Activated naive CD4-positive, alpha-beta T cell (primary cell): ENCODE measurements at regions not wholly inside any gene's neighbourhood (a gene's known extent, or its start where the extent isn't known, plus 50 kb on each side); places are given as distances from the start of the nearest gene placed in this dataset.
"Not testable (repeated sequence)": the region's sequence is repeated elsewhere in the genome, so short reads cannot be mapped to it uniquely, and the experiment has no call there.

ENCODE experiments used
- DNase-seq, 4 experiments: peaks; one replicate each; lab custom pipeline; 2025; lab: John Stamatoyannopoulos, UW

GRCh38 chr5:109989994-109990722 is 300.4 kb downstream of the MAN2A1 start:
- no peak for DNase-seq

- no peak for DNase-seq
Measured at GRCh38 chr5:109990723-109991359, 301.1 kb downstream of the MAN2A1 start.

- DNase-seq = no peak
Measured at GRCh38 chr5:109992264-109992915, 302.7 kb downstream of the MAN2A1 start.

GRCh38 chr5:109994135-109994534 is 304.4 kb downstream of the MAN2A1 start:
- DNase-seq = no peak

GRCh38 chr5:109996246-109996645 is 306.5 kb downstream of the MAN2A1 start:
- no peak for DNase-seq

GRCh38 chr5:109997161-109997560 is 307.4 kb downstream of the MAN2A1 start:
- no peak for DNase-seq

GRCh38 chr5:109998208-109998607 is 308.5 kb downstream of the MAN2A1 start:
- no peak for DNase-seq

- no peak for DNase-seq
Measured at GRCh38 chr5:109998726-109999125, 309.0 kb downstream of the MAN2A1 start.

- no peak for DNase-seq
Measured at GRCh38 chr5:110001648-110002047, 311.9 kb downstream of the MAN2A1 start.

- no peak for DNase-seq
Measured at GRCh38 chr5:110002652-110003051, 312.9 kb downstream of the MAN2A1 start.

- DNase-seq = not testable (repeated sequence)
Measured at GRCh38 chr5:110005907-110006562, 316.3 kb downstream of the MAN2A1 start.

GRCh38 chr5:110007101-110007500 is 317.4 kb downstream of the MAN2A1 start:
- no peak for DNase-seq

GRCh38 chr5:110008131-110008530 is 318.4 kb downstream of the MAN2A1 start:
- DNase-seq = no peak

GRCh38 chr5:110012145-110012544 is 322.4 kb downstream of the MAN2A1 start:
- no peak for DNase-seq

- DNase-seq = no peak
Measured at GRCh38 chr5:110013017-110013416, 323.3 kb downstream of the MAN2A1 start.

- DNase-seq = no peak
Measured at GRCh38 chr5:110017854-110018253, 328.1 kb downstream of the MAN2A1 start.

- no peak for DNase-seq
Measured at GRCh38 chr5:110018509-110018908, 328.8 kb downstream of the MAN2A1 start.

GRCh38 chr5:110019119-110019518 is 329.4 kb downstream of the MAN2A1 start:
- DNase-seq = no peak

- no peak for DNase-seq
Measured at GRCh38 chr5:110019780-110020179, 330.1 kb downstream of the MAN2A1 start.

- DNase-seq = no peak
Measured at GRCh38 chr5:110021251-110021650, 331.5 kb downstream of the MAN2A1 start.

- DNase-seq = no peak
Measured at GRCh38 chr5:110025160-110025559, 335.4 kb downstream of the MAN2A1 start.

GRCh38 chr5:110027527-110028322 is 338.0 kb downstream of the MAN2A1 start:
- no peak for DNase-seq
